AG10803 (cell line): ENCODE measurements at regions not wholly inside any gene's neighbourhood (a gene's known extent, or its start where the extent isn't known, plus 50 kb on each side); places are given as distances from the start of the nearest gene placed in this dataset.

Source experiments
- DNase-seq: peaks from one replicate; pipeline ENCODE4 v3.0.0; 2010; ENCODE audit warnings: low read depth
- H3K4me3 ChIP-seq: 2 replicates; pipeline ENCODE4 v1.5.1; 2011; ENCODE audit warnings: mild to moderate bottlenecking, low read length, control low read depth
- TF ChIP-seq, protein P1 (sequence below): conservative IDR thresholded peaks from 2 replicates; pipeline ENCODE4 v1.5.1; 2011; ENCODE audit warnings: mild to moderate bottlenecking, low read length, control low read depth, inconsistent platforms

- no peak overlapping the region for H3K4me3 ChIP-seq
- DNase-seq, result no peak
- TF ChIP-seq, protein P1, sequence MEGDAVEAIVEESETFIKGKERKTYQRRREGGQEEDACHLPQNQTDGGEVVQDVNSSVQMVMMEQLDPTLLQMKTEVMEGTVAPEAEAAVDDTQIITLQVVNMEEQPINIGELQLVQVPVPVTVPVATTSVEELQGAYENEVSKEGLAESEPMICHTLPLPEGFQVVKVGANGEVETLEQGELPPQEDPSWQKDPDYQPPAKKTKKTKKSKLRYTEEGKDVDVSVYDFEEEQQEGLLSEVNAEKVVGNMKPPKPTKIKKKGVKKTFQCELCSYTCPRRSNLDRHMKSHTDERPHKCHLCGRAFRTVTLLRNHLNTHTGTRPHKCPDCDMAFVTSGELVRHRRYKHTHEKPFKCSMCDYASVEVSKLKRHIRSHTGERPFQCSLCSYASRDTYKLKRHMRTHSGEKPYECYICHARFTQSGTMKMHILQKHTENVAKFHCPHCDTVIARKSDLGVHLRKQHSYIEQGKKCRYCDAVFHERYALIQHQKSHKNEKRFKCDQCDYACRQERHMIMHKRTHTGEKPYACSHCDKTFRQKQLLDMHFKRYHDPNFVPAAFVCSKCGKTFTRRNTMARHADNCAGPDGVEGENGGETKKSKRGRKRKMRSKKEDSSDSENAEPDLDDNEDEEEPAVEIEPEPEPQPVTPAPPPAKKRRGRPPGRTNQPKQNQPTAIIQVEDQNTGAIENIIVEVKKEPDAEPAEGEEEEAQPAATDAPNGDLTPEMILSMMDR, result no peak
Observed at GRCh38 chr9:120326049-120326693, 253.8 kb downstream of the CDK5RAP2 start.

DNA sequence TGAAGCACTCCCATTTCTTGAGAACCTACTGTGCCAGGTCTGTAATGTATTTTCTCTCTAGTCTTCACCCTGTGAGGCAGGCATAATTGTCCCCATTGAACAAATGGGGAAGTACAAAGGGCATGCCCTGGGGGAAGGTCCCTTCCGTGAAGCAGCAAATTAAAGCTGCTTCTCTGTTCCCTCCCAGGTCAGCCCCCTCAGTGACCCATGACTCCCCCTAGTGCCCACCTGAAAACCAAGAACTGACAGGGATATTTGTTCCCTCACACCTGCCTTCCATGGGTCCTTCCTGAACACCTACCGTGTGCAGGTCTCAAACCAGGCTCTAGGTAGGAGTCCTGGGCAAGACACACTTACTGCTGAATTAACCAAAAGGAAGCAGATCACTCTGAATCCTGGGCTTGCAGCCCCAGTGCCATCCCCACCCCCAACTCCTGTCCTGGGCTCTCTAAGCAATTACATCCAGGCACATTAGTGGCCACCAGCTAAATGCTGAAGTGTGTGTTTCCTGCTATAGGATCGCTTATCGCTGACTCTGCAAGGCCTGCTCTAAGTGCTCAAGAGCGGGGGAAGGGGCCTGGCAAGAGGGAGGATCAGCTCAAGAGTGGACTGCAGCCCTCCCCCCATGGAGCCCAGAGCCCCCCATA lies 254.8 kb downstream of the CDK5RAP2 start:
- no peak overlapping the region for H3K4me3 ChIP-seq
- TF ChIP-seq, protein P1, result no peak
- DNase-seq, result no peak

GRCh38 chr9:120324461-120324860 lies 255.5 kb downstream of the CDK5RAP2 start:
- no peak for DNase-seq
- TF ChIP-seq, protein P1, result no peak
- H3K4me3 ChIP-seq, result no peak overlapping the region

DNA sequence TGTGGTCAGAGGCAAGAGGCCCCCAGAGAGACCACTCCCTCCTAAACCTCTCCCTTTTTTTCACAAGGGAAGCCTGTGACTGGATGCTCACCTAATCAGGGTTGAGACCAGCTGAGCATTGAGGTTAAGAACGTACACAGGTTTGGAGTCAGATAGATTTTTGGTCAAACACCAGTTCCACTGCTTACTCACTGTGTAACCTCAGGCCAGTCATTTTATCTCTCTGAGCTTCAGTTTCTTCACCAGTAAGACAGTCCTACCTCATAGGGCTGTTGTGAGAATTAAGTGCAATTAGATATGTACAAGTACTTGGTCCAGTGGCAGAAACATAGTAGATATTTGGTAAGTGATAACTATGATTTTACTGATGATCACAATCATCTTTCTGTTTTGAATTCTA lies 256.8 kb downstream of the CDK5RAP2 start:
- DNase-seq, result no peak
- no peak overlapping the region for H3K4me3 ChIP-seq
- TF ChIP-seq, protein P1, result no peak

- TF ChIP-seq, protein P1, result no peak
- DNase-seq, result no peak
- no peak overlapping the region for H3K4me3 ChIP-seq
Observed at GRCh38 chr9:120319452-120319851, 260.5 kb downstream of the CDK5RAP2 start.

DNA sequence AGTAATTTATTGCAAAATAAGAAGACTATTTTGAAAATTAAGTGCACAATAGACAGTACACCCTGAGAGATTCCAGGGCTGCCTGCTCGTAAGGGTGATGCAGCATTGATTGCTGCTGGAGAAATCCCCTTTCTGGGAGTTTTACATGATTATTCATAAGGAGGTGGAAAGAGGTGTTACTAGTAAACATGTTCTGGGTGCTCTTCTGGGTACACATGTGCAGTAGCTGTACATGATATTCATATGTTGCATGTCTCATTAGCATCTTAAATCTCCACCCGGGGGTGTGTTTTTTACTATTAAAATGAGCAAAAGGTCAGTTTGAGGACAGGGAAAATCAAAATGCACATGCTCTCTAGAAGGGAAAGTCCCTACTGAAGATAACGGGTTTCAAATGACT lies 264.8 kb downstream of the CDK5RAP2 start:
- no peak overlapping the region for H3K4me3 ChIP-seq
- TF ChIP-seq, protein P1, result no peak
- no peak for DNase-seq

DNA sequence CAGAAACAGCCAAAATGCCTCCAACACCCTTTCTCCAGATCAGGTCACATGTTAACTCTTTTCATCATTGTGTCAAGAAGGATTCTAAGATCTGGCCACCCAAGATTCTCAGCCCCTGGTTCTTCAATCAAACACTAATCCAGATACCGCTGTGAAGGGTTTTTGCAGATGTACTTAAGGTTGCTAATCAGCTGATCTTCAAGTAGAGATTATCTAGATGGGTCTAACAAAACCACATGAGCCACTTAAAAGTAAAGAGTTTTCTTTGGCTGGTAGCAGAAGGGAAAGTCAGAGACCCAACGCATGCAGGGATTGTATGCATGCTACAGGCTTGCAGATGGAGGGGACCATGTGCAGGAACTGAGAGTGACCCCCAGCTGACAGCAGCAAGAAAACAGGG lies 267.9 kb downstream of the CDK5RAP2 start:
- TF ChIP-seq, protein P1, result no peak
- no peak overlapping the region for H3K4me3 ChIP-seq
- DNase-seq, result no peak
